Left lung (tissue), 4 donors: ENCODE measurements at regions not wholly inside any gene's neighbourhood (a gene's known extent, or its start where the extent isn't known, plus 50 kb on each side); places are given as distances from the start of the nearest gene placed in this dataset.
A peak's percentile ranks its signal among the peaks of the same experiment; 100 is the strongest.

Source experiments
- ATAC-seq: fragments of 200-7000 bp; cut with Tn5 transposase; one replicate; pipeline ENCODE4 v1.9.1; 2020; ENCODE audit warnings: moderate library complexity
- DNase-seq, 4 donors: peaks; one replicate each; pipeline ENCODE4 v3.0.0-alpha.2; 2013 to 2020
- H3K27ac ChIP-seq, 2 donors: fragments of 200-600 bp; sonication (generic) in 1 of 2; one replicate each; pipeline versions ENCODE4 v1.5.0 to v1.8.0; 2020 to 2021
- H3K27me3 ChIP-seq, 2 donors: fragments of 200-600 bp; sonication (generic) in 1 of 2; one replicate each; pipeline versions ENCODE4 v1.5.0 to v1.8.0; 2020 to 2021
- H3K36me3 ChIP-seq, 2 donors: fragments of 200-600 bp; sonication (generic) in 1 of 2; one replicate each; pipeline versions ENCODE4 v1.5.0 to v1.8.0; 2020 to 2021
- H3K4me1 ChIP-seq, 2 donors: fragments of 200-600 bp; one replicate each; pipeline ENCODE4 v1.8.0; 2021
- H3K4me3 ChIP-seq, 2 donors: fragments of 200-600 bp; sonication (generic) in 1 of 2; one replicate each; pipeline versions ENCODE4 v1.5.0 to v1.8.0; 2020 to 2021; ENCODE audit warnings: mild to moderate bottlenecking in 1 of 2
- H3K9me3 ChIP-seq, 2 donors: fragments of 200-600 bp; sonication (generic) in 1 of 2; one replicate each; pipeline versions ENCODE4 v1.5.0 to v1.8.0; 2020 to 2021
- intact Hi-C, 2 donors: fragments of 100-400 bp; cut with DNase I; formaldehyde crosslinking; loops; one replicate each; pipeline versions ENCODE4 v1.11.2 to v1.14.2; 2022
- TF ChIP-seq, protein P1 (sequence below), 2 donors: fragments of 200-600 bp; sonication (generic) in 1 of 2; IDR thresholded peaks; one replicate each; pipeline versions ENCODE4 v1.5.0 to v1.8.0; 2021; ENCODE audit warnings: antibody characterized with exemption in 2 of 2
- donor health status: DM: no; HTN: yes; CAD: no.
- donor health status: DM: no; HTN: no; CAD: no.

DNA sequence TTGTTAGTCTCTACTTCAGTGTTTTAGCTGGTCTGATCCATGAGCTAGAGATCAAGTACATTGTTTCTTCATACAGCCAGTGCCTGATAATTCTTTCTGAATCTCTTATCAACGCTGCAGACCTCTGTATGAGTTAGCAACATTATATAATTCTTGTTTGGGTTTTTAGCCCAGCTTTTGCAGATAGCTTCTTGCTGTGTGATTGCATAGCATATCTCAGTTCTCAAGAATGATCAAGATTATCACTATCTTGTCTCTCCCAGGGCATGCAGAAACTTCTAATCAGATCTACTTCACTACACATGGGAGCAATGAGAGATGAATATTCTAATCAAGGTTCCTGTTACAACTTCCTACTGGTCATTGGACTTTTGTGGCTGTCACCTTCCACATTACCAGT lies 158.3 kb downstream of the FAM174A start:
- TF ChIP-seq, protein P1, sequence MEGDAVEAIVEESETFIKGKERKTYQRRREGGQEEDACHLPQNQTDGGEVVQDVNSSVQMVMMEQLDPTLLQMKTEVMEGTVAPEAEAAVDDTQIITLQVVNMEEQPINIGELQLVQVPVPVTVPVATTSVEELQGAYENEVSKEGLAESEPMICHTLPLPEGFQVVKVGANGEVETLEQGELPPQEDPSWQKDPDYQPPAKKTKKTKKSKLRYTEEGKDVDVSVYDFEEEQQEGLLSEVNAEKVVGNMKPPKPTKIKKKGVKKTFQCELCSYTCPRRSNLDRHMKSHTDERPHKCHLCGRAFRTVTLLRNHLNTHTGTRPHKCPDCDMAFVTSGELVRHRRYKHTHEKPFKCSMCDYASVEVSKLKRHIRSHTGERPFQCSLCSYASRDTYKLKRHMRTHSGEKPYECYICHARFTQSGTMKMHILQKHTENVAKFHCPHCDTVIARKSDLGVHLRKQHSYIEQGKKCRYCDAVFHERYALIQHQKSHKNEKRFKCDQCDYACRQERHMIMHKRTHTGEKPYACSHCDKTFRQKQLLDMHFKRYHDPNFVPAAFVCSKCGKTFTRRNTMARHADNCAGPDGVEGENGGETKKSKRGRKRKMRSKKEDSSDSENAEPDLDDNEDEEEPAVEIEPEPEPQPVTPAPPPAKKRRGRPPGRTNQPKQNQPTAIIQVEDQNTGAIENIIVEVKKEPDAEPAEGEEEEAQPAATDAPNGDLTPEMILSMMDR (IDR thresholded peaks at IDR 0.05) = no peak
- H3K4me1 ChIP-seq = no peaks in the 10 kb centered on the region
- DNase-seq (no peak), ATAC-seq (no peak)
- no peaks in the 10 kb centered on the region for H3K36me3 ChIP-seq
- intact Hi-C loops = no loop called here
- H3K9me3 ChIP-seq = no peaks in the 10 kb centered on the region
- no peak overlapping the region for H3K4me3 ChIP-seq
- H3K27ac ChIP-seq = no peak overlapping the region
- no peaks in the 10 kb centered on the region for H3K27me3 ChIP-seq

DNA sequence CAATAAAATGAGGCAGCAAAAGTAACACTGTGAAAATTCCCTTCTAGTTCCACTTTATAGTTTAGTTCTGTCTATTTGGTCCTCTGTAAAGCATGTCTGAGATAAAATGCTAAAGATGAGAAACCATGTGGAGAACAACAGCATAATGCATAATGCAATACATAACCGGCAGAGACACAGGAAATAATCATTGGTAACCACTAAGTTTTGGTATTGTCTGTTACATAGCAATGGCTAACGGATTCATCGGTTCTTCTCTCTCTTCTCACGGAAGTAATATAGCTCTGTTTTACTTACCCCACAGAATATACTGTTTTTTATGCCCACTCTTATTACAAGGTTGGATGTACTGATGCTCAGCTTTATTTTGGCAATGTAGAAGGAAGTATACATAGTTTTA lies 158.9 kb downstream of the FAM174A start:
- no peaks in the 10 kb centered on the region for H3K9me3 ChIP-seq
- no peak overlapping the region for H3K27ac ChIP-seq
- ATAC-seq (no peak), DNase-seq (no peak)
- TF ChIP-seq, protein P1 (IDR thresholded peaks at IDR 0.05) = no peak
- H3K27me3 ChIP-seq = no peaks in the 10 kb centered on the region
- H3K36me3 ChIP-seq = no peaks in the 10 kb centered on the region
- H3K4me3 ChIP-seq = no peak overlapping the region
- intact Hi-C loops = no loop called here
- H3K4me1 ChIP-seq = no peaks in the 10 kb centered on the region

DNA sequence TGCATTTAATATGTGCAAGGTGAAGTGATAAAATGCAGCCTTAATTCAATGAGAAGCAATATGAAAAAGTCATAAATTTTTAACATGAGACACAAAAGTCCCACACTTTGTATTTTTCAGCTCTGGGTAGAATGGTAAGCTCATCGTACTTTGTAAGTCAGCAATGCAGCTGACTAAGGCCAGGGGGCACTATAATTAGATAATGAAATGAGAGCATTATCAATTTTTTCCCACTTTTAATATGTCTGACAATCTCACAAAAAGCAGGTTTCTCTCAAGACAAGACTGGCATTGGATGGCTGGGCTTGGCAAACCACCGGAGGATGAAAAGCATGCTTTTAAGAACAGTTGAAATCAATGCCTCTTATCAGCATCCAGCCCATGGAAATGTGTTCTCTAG lies 162.8 kb downstream of the FAM174A start:
- Histone ChIP-seq H3K36me3 (no peaks in the 10 kb centered on the region), H3K27me3 (no peaks in the 10 kb centered on the region), H3K4me3 (no peak overlapping the region), H3K4me1 (no peaks in the 10 kb centered on the region), H3K9me3 (no peaks in the 10 kb centered on the region), H3K27ac (no peak overlapping the region)
- TF ChIP-seq, protein P1 (IDR thresholded peaks at IDR 0.05) = no peak
- DNase-seq = no peak
- no peak for ATAC-seq
- intact Hi-C loops = no loop called here

DNA sequence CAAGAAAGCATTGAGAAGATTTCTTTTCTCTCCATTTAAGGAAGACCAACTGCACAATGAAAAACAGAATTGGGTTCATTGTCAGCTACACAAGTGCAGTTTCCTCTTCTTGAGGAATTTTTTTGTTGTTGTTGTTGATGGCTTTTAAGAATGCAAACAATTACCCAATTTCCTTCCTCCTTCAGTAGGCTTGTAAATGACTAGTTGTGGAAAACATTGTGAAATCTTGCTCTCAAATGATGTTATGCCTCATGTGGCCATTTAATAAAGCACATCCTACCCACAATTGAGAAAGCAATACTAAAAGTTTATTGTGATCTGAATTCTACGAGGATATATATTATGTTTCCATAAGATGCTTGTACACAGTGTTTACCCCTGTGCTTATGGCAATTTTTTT lies 171.6 kb downstream of the FAM174A start:
- H3K27ac ChIP-seq = peak overlapping the region in 1 of 2 donors; percentile 51
- intact Hi-C loops = no loop called here
- H3K4me1 ChIP-seq = peaks cover 0 to 13% of the 10 kb centered on the region in 2 donors
- ATAC-seq (peak; percentile 59), DNase-seq (peak in 2 of 4 donors; percentile 14 to 28)
- no peaks in the 10 kb centered on the region for H3K27me3 ChIP-seq
- no peaks in the 10 kb centered on the region for H3K36me3 ChIP-seq
- no peak overlapping the region for H3K4me3 ChIP-seq
- TF ChIP-seq, protein P1 (IDR thresholded peaks at IDR 0.05) = peak; percentile 32 to 41
- no peaks in the 10 kb centered on the region for H3K9me3 ChIP-seq

DNA sequence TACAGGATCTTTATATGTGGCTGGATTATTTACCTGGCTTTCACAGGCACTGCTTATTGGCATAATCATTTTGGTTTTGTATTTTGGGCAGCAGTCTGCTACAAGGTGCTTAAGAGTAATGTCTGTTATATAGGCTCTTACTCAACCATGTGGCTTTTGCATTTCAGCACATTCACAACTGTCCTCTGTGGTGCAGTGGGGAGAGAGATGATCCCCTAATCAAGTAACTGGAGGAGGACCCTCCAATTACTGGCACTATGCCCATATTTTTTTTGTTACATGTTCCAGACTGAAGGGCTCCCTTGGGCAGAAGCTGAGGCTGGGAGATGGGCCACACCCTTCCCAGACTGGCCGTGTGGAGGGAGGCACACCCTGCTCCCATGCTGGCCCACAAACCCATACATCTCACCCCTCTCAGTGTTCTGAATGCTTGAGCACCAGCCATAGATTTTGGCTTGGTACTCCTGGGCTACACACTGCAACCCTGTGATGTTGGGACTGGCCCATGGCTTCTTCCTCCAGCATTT lies 173.5 kb downstream of the FAM174A start:
- peaks cover 0 to 13% of the 10 kb centered on the region in 2 donors for H3K4me1 ChIP-seq
- no peak overlapping the region for H3K27ac ChIP-seq
- no peaks in the 10 kb centered on the region for H3K9me3 ChIP-seq
- H3K36me3 ChIP-seq = no peaks in the 10 kb centered on the region
- TF ChIP-seq, protein P1 (IDR thresholded peaks at IDR 0.05) = no peak
- intact Hi-C loops = no loop called here
- no peak overlapping the region for H3K4me3 ChIP-seq
- ATAC-seq = no peak
- no peaks in the 10 kb centered on the region for H3K27me3 ChIP-seq
- DNase-seq = no peak
